ENCODE measurements at regions not wholly inside any gene's neighbourhood (a gene's known extent, or its start where the extent isn't known, plus 50 kb on each side); places are given as distances from the start of the nearest gene placed in this dataset.
"Not testable (repeated sequence)": the region's sequence is repeated elsewhere in the genome, so short reads cannot be mapped to it uniquely, and the experiment has no call there.

DNA sequence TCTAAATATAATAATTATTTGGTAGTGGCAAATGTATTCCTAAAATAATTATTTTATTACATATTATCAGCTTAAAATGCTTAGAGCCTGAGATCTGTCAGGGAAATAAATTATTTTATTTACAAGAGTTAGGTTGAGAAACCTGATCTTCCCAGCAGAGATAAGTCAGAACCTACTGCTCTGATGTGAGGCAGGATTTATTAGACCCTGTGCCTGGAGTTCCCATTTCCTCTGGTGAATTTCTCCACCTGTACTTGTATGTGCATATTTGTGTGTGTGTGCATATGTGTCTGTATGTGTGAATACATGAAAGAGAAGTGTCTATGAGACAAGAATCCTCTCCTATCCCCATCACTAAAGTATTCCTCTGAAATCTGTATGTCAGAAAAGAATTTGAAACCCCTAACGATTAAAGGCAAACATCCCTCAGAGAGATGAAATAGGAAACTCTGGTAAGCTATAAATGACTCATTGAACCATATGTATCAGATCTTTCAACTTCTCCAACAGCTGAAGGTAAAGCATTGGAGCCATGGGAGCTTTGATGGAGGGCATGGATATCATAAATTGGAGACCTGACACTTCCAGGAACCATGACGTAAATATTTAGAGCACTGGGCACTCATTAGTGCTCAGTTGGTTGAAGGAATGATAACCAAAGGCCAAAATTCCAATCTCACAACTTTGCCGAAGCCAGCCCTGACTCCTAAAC is 190.9 kb downstream of the XPNPEP1 start:
- H3K4me3 ChIP-seq (ENCODE audit: low read depth, low read length): no peak overlapping the region
- H3K36me3 ChIP-seq (ENCODE audit: control insufficient read depth, insufficient read depth, low read length): no peaks in the 10 kb centered on the region
- H3K9me3 ChIP-seq: no peaks in the 10 kb centered on the region
- POLR2A ChIA-PET: no interaction called here
- H3K27me3 ChIP-seq (replicated peaks; ENCODE audit: control insufficient read depth, insufficient read depth, low read length): no peaks in the 10 kb centered on the region
- CTCF ChIA-PET: no interaction called here
- BruUV-seq (replicated peaks): no TSS peak
- no peaks in the 10 kb centered on the region for H3K9me3 Mint-ChIP-seq (ENCODE audit: unreplicated experiment)
- no peak overlapping the region for H3K4me3 Mint-ChIP-seq (ENCODE audit: unreplicated experiment)
- intact Hi-C loops (cut with micrococcal nuclease; ENCODE audit: unreplicated experiment): no loop called here
- H3K4me1 Mint-ChIP-seq (ENCODE audit: low read depth, unreplicated experiment): no peaks in the 10 kb centered on the region
- H3K4me1 ChIP-seq: no peaks in the 10 kb centered on the region
- H3K27me3 Mint-ChIP-seq (ENCODE audit: insufficient read depth, unreplicated experiment): peaks cover 1% of the 10 kb centered on the region
- no peak for DNase-seq
- H3K36me3 Mint-ChIP-seq (ENCODE audit: insufficient read depth, unreplicated experiment): no peaks in the 10 kb centered on the region
- TF ChIP-seq CTCF (IDR thresholded peaks at IDR 0.05; ENCODE audit: insufficient read depth in 1 of 2, low read depth in 1 of 2, low read length in 1 of 2, severe bottlenecking in 1 of 2, unreplicated experiment in 1 of 2): no peak
- no peak overlapping the region for H3K27ac Mint-ChIP-seq (ENCODE audit: unreplicated experiment)

DNA sequence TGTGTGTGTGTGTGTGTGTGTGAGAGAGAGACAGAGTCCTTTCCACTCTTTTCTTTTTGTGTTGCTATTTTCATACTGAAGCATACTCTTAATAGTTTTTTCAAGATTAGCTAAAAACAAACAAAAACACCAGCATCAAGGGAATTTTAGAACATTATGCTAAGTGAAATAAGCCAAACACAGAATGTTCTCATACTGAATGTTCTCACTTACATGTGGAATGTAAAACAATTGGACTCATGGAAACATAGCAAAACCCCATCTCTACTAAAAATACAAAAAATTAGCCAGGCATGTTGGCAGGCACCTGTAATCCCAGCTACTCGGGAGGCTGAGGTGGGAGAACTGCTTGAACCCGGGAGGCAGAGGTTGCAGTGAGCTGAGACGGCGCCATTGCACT is 193.4 kb downstream of the XPNPEP1 start:
- CTCF ChIA-PET; H3K4me3 Mint-ChIP-seq (ENCODE audit: unreplicated experiment); H3K27me3 Mint-ChIP-seq (ENCODE audit: insufficient read depth, unreplicated experiment); H3K27me3 ChIP-seq (replicated peaks; ENCODE audit: control insufficient read depth, insufficient read depth, low read length); POLR2A ChIA-PET; H3K36me3 Mint-ChIP-seq (ENCODE audit: insufficient read depth, unreplicated experiment); DNase-seq; H3K4me1 Mint-ChIP-seq (ENCODE audit: low read depth, unreplicated experiment); H3K9me3 Mint-ChIP-seq (ENCODE audit: unreplicated experiment); H3K4me1 ChIP-seq; H3K27ac Mint-ChIP-seq (ENCODE audit: unreplicated experiment); H3K9me3 ChIP-seq; BruUV-seq (replicated peaks); intact Hi-C loops (cut with micrococcal nuclease; ENCODE audit: unreplicated experiment); H3K36me3 ChIP-seq (ENCODE audit: control insufficient read depth, insufficient read depth, low read length); H3K4me3 ChIP-seq (ENCODE audit: low read depth, low read length): not testable (repeated sequence)

- TF ChIP-seq CTCF (IDR thresholded peaks at IDR 0.05; ENCODE audit: insufficient read depth in 1 of 2, low read depth in 1 of 2, low read length in 1 of 2, severe bottlenecking in 1 of 2, unreplicated experiment in 1 of 2): no peak
- Mint-ChIP-seq H3K36me3 (ENCODE audit: insufficient read depth, unreplicated experiment) (no peaks in the 10 kb centered on the region), H3K27me3 (ENCODE audit: insufficient read depth, unreplicated experiment) (peaks cover 3% of the 10 kb centered on the region), H3K27ac (ENCODE audit: unreplicated experiment) (no peak overlapping the region), H3K4me1 (ENCODE audit: low read depth, unreplicated experiment) (no peaks in the 10 kb centered on the region), H3K9me3 (ENCODE audit: unreplicated experiment) (no peaks in the 10 kb centered on the region), H3K4me3 (ENCODE audit: unreplicated experiment) (no peak overlapping the region)
- Histone ChIP-seq H3K36me3 (ENCODE audit: control insufficient read depth, insufficient read depth, low read length) (no peaks in the 10 kb centered on the region), H3K27me3 (replicated peaks; ENCODE audit: control insufficient read depth, insufficient read depth, low read length) (no peaks in the 10 kb centered on the region), H3K4me3 (ENCODE audit: low read depth, low read length) (no peak overlapping the region), H3K4me1 (no peaks in the 10 kb centered on the region), H3K9me3 (no peaks in the 10 kb centered on the region)
- CTCF ChIA-PET: no interaction called here
- POLR2A ChIA-PET: no interaction called here
- intact Hi-C loops (cut with micrococcal nuclease; ENCODE audit: unreplicated experiment): no loop called here
- BruUV-seq (replicated peaks): no TSS peak
- no peak for DNase-seq
Measured at GRCh38 chr10:109727436-109727835, 195.9 kb downstream of the XPNPEP1 start.

DNA sequence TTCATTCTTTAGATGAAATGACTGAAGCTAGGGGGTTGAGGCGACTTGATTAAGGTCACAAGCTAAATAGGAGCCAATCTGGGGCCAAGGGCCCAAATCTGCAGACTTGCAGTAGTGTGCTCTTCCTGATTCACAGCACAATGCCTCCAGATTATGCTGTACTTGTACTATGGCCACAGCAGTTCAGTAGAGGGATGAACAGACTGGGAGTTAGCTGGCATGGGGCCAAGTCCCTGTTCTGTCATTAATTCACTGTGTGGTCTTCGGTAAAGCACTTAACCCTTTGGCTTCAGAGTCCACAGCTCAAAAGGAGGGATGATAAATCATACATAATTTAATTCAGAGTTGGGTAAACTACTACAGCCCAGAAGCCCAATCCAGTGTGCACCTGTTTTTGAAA is 196.8 kb downstream of the XPNPEP1 start:
- no peak for DNase-seq
- Histone ChIP-seq H3K36me3 (ENCODE audit: control insufficient read depth, insufficient read depth, low read length) (no peaks in the 10 kb centered on the region), H3K9me3 (no peaks in the 10 kb centered on the region), H3K4me3 (ENCODE audit: low read depth, low read length) (no peak overlapping the region), H3K27me3 (replicated peaks; ENCODE audit: control insufficient read depth, insufficient read depth, low read length) (no peaks in the 10 kb centered on the region), H3K4me1 (no peaks in the 10 kb centered on the region)
- no peak overlapping the region for H3K27ac Mint-ChIP-seq (ENCODE audit: unreplicated experiment)
- intact Hi-C loops (cut with micrococcal nuclease; ENCODE audit: unreplicated experiment): no loop called here
- ChIA-PET POLR2A (no interaction called here), CTCF (no interaction called here)
- no peak overlapping the region for H3K4me3 Mint-ChIP-seq (ENCODE audit: unreplicated experiment)
- BruUV-seq (replicated peaks): no TSS peak
- peaks cover 3% of the 10 kb centered on the region for H3K27me3 Mint-ChIP-seq (ENCODE audit: insufficient read depth, unreplicated experiment)
- no peaks in the 10 kb centered on the region for H3K9me3 Mint-ChIP-seq (ENCODE audit: unreplicated experiment)
- no peaks in the 10 kb centered on the region for H3K4me1 Mint-ChIP-seq (ENCODE audit: low read depth, unreplicated experiment)
- no peaks in the 10 kb centered on the region for H3K36me3 Mint-ChIP-seq (ENCODE audit: insufficient read depth, unreplicated experiment)
- TF ChIP-seq CTCF (IDR thresholded peaks at IDR 0.05; ENCODE audit: insufficient read depth in 1 of 2, low read depth in 1 of 2, low read length in 1 of 2, severe bottlenecking in 1 of 2, unreplicated experiment in 1 of 2): no peak
